Adrenal gland (tissue), 5 donors: ENCODE measurements at regions not wholly inside any gene's neighbourhood (a gene's known extent, or its start where the extent isn't known, plus 50 kb on each side); places are given as distances from the start of the nearest gene placed in this dataset.

Experiments used
- CTCF ChIP-seq, 6 experiments: fragments of 450-650 bp in 4 of 6; fragments of 200-600 bp in 2 of 6; sonication (generic) in 1 of 6; IDR thresholded peaks; 1 replicate in 5 of 6; 2 replicates in 1 of 6; pipeline versions ENCODE4 v1.5.1 to v1.8.0; 2016 to 2021; ENCODE audit warnings: antibody characterized with exemption in 6 of 6, mild to moderate bottlenecking in 2 of 6, moderate library complexity in 1 of 6
- POLR2A ChIP-seq, 2 donors: fragments of 450-650 bp; IDR thresholded peaks; one replicate each; pipeline ENCODE4 v1.6.1; 2017; ENCODE audit warnings: antibody characterized with exemption in 2 of 2, mild to moderate bottlenecking in 2 of 2, moderate library complexity in 1 of 2
- donor health status: DM: no; HTN: no; CAD: no.

- TF ChIP-seq CTCF (IDR thresholded peaks at IDR 0.05) = no peak
- TF ChIP-seq POLR2A (IDR thresholded peaks at IDR 0.05) = no peak
These were observed 129.6 kb upstream of the ZNF618 start for GRCh38 chr9:113746486-113746885.
